ENCODE measurements at regions not wholly inside any gene's neighbourhood (a gene's known extent, or its start where the extent isn't known, plus 50 kb on each side); places are given as distances from the start of the nearest gene placed in this dataset.
"Not testable (repeated sequence)": the region's sequence is repeated elsewhere in the genome, so short reads cannot be mapped to it uniquely, and the experiment has no call there.

DNA sequence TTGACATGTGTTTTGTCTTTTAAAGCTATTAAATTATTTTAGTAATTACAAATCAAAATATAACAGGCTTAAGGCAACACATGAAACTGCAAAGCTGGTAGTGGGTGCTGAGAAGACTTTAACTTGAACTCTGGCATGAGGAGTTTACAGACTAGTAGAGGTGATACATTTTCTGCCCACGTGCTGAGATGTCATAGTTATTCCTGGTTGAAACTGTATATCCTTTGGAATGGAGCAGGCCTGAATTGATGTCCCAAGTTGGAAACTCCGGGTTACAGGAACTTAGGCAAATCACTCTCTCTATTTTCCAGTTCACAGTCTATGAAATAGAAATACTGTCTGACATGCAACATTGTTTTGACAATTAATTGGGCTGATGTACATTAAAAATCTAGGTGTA, 177.1 kb upstream of the NOL4 start:
- no peak for DNase-seq (ENCODE audit: low read depth)
- TF ChIP-seq, protein P1, sequence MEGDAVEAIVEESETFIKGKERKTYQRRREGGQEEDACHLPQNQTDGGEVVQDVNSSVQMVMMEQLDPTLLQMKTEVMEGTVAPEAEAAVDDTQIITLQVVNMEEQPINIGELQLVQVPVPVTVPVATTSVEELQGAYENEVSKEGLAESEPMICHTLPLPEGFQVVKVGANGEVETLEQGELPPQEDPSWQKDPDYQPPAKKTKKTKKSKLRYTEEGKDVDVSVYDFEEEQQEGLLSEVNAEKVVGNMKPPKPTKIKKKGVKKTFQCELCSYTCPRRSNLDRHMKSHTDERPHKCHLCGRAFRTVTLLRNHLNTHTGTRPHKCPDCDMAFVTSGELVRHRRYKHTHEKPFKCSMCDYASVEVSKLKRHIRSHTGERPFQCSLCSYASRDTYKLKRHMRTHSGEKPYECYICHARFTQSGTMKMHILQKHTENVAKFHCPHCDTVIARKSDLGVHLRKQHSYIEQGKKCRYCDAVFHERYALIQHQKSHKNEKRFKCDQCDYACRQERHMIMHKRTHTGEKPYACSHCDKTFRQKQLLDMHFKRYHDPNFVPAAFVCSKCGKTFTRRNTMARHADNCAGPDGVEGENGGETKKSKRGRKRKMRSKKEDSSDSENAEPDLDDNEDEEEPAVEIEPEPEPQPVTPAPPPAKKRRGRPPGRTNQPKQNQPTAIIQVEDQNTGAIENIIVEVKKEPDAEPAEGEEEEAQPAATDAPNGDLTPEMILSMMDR (conservative IDR thresholded peaks at IDR 0.05; ENCODE audit: low read depth, low read length) = no peak
- no peak overlapping the region for H3K4me3 ChIP-seq (ENCODE audit: low read depth, low read length)

DNA sequence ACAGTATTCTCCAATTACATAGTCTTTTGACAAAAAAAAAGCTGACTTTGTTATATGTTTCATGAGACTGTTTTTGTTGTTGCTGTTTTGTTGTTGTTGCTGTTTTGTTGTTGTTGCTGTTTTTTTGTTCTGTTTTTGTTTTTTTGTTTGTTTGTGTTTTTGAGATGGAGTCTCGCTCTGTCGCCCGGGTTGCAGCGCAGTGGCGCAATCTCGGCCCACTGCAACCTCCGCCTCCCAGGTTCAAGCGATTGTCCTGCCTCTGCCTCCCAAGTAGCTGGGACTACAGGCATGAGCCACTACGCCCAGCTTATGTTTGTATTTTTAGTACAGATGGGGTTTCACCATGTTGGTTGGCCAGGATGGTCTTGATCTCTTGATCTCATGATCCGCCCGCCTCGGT, 182.8 kb upstream of the NOL4 start:
- not testable (repeated sequence) for H3K4me3 ChIP-seq (ENCODE audit: low read depth, low read length); DNase-seq (ENCODE audit: low read depth)

DNA sequence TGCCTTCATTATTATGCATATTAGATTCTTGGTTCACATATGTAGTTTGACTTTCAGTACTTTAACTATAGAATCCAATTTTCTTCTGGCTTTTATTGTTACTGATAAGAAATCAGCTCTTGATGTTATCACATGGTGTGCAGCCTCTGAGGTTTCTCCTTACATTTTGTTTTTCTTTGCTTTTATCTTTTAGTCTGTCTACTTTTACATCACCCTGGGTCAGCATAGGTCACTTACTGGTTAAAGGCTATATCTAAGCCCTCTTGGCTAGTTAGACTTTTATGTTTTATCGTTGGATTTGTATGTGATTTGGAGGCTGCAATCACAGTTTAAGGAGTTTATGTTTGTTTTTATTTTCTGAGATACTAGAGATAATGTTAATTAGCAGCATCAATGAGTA, 187.2 kb upstream of the NOL4 start:
- no peak for DNase-seq (ENCODE audit: low read depth)
- no peak overlapping the region for H3K4me3 ChIP-seq (ENCODE audit: low read depth, low read length)
- TF ChIP-seq, protein P1 (conservative IDR thresholded peaks at IDR 0.05; ENCODE audit: low read depth, low read length) = no peak

- DNase-seq (ENCODE audit: low read depth) = no peak
- H3K4me3 ChIP-seq (ENCODE audit: low read depth, low read length) = no peak overlapping the region
- TF ChIP-seq, protein P1 (conservative IDR thresholded peaks at IDR 0.05; ENCODE audit: low read depth, low read length) = no peak
Measured at GRCh38 chr18:34431042-34431441, 206.3 kb upstream of the NOL4 start.

- DNase-seq (ENCODE audit: low read depth) = no peak
- TF ChIP-seq, protein P1 (conservative IDR thresholded peaks at IDR 0.05; ENCODE audit: low read depth, low read length) = no peak
- no peak overlapping the region for H3K4me3 ChIP-seq (ENCODE audit: low read depth, low read length)
Measured at GRCh38 chr18:34444622-34445021, 219.9 kb upstream of the NOL4 start.

GRCh38 chr18:34448662-34449061, 223.9 kb upstream of the NOL4 start:
- TF ChIP-seq, protein P1 (conservative IDR thresholded peaks at IDR 0.05; ENCODE audit: low read depth, low read length) = no peak
- no peak overlapping the region for H3K4me3 ChIP-seq (ENCODE audit: low read depth, low read length)

GRCh38 chr18:34457761-34458160, 233.0 kb upstream of the NOL4 start:
- H3K4me3 ChIP-seq (ENCODE audit: low read depth, low read length) = no peak overlapping the region
- DNase-seq (ENCODE audit: low read depth) = no peak
- TF ChIP-seq, protein P1 (conservative IDR thresholded peaks at IDR 0.05; ENCODE audit: low read depth, low read length) = no peak

More at GRCh38 chr18:34448662-34449061, 223.9 kb upstream of the NOL4 start:
- DNase-seq (ENCODE audit: low read depth) = no peak
